GM12865 (cell line): ENCODE measurements at regions not wholly inside any gene's neighbourhood (a gene's known extent, or its start where the extent isn't known, plus 50 kb on each side); places are given as distances from the start of the nearest gene placed in this dataset.

Experiments
- DNase-seq: peaks from one replicate; pipeline ENCODE4 v3.0.0; 2010; ENCODE audit warnings: low read depth
- H3K4me3 ChIP-seq: 2 replicates; pipeline ENCODE4 v1.5.1; 2011; ENCODE audit warnings: mild to moderate bottlenecking, low read depth, low read length, control low read depth
- TF ChIP-seq, protein P1 (sequence below): IDR thresholded peaks from 2 replicates; pipeline ENCODE4 v1.5.1; 2011; ENCODE audit warnings: low read length, control low read depth, low read depth, inconsistent platforms; ENCODE audit not compliant: insufficient read depth; ENCODE audit errors: missing control alignments

DNA sequence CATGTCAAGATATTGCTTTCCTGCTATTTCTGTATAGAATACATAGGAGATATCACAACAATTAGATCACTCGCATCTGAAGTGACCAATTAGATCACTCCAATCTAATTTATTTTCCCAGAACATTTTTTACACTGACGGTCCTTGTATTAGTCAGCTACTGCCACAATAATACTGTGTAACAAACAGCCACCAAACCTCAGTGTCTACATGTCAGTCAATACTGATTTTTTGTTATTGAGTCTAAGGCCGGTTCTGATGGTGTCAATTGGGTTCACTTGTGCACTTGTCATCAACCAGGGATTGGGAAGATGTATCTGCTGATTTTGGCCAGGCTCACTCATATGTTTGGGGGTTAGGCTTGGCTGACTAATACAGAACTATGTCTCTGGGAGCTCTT, 275.9 kb upstream of the NFE2L3 start:
- H3K4me3 ChIP-seq, result no peak overlapping the region
- no peak for DNase-seq
- TF ChIP-seq, protein P1, sequence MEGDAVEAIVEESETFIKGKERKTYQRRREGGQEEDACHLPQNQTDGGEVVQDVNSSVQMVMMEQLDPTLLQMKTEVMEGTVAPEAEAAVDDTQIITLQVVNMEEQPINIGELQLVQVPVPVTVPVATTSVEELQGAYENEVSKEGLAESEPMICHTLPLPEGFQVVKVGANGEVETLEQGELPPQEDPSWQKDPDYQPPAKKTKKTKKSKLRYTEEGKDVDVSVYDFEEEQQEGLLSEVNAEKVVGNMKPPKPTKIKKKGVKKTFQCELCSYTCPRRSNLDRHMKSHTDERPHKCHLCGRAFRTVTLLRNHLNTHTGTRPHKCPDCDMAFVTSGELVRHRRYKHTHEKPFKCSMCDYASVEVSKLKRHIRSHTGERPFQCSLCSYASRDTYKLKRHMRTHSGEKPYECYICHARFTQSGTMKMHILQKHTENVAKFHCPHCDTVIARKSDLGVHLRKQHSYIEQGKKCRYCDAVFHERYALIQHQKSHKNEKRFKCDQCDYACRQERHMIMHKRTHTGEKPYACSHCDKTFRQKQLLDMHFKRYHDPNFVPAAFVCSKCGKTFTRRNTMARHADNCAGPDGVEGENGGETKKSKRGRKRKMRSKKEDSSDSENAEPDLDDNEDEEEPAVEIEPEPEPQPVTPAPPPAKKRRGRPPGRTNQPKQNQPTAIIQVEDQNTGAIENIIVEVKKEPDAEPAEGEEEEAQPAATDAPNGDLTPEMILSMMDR, result no peak

DNA sequence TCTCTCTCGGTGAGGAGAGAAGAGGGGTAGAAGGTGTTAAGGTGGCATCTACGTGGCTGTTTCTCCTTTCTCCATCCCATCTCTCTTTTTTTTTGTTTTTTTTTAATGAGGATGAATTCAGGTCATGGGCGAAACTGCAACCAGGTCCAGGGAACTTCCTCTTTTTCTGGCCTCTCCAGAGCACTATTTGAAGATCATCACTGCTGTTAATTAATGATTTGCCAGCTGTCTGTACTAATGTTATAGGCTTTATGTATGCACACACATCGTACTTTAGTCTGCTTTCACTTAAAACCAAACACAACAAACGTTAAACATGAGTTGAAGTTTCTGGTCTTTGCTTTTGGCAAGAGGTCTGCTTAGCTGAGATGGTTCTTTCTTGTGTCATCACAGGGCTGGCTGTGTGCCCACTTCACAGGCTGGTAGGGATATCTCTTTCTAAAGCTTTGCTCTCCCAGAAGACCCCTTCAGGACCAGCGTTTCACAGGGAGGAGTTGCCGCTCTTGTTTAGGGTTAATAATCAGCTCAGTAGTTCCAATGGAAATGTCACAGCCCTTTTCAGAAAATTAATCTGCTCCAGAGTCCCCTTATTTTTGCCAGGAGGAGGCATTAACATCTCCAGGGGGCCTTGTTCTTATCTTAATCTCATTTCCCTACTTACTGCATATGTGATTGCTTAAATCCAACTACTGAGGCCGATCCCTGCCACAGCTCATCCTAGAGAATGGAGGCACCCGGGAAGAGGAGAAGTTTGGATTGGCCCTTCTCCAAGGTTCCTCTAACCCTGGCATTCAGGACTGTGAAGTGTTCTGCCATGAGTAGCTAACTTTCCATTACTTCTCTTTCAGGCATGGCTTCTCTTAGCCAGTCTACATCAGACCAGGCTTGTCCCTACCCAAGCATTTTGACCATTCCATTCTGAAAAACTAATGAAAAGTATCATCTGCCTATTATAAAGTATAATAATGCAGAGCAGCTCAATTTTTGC, 273.9 kb upstream of the NFE2L3 start:
- H3K4me3 ChIP-seq, result no peak overlapping the region
- no peak for DNase-seq
- TF ChIP-seq, protein P1, result no peak

DNA sequence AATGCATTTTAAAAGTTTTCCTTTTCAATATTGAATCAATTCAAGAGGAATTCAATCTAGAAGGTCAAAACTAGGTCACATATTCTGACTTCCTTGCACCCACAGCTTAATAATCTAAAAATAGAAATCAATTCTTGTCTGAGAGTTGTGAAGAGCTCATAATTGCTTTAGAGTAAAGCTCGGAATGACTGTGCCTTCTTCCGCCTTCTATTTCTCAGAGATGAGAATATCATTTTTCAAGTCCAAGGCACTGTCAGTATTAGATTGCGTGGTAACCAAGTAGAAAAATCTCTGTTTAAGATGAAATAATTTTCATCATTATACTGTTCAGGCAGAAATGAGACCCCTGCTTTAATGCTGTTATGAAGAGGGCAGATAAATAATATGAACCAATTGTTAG, 272.2 kb upstream of the NFE2L3 start:
- H3K4me3 ChIP-seq, result no peak overlapping the region
- peak; percentile 58 for DNase-seq
- TF ChIP-seq, protein P1, result no peak

DNA sequence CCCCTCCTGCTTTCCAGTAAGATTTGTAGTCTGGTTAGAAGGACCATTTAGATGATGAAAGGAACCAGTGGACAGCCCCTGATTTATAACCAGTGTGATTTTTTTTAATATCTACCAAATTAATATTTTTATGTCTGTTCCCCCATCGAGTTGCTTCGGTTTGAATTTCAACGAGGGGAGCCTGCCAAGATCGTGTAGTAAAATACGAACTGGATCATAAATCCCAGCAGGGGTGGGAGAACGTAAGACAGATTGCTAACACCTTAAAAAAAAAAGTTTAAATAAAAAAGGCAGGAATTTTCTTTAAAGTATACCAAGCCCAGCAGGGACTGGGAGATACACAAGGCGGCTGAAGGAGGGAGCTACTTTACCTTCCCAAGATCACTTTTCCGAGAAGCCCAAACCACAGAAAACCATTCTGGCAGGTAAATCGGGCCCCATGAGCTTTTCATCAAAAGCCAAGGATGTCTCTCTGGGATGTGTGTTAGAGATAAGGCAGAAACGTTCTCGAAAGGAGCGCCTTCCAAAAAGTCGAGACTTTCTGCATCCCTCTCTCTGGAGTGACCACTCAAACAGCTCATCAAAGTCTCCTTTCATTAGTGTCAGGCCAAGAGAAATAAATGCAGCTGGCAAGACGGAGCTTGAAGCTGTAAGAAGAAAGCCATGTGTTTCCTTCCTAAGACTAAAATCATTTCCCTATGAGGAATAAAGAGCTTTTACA, 270.5 kb upstream of the NFE2L3 start:
- DNase-seq, result no peak
- no peak overlapping the region for H3K4me3 ChIP-seq
- TF ChIP-seq, protein P1, result no peak

DNA sequence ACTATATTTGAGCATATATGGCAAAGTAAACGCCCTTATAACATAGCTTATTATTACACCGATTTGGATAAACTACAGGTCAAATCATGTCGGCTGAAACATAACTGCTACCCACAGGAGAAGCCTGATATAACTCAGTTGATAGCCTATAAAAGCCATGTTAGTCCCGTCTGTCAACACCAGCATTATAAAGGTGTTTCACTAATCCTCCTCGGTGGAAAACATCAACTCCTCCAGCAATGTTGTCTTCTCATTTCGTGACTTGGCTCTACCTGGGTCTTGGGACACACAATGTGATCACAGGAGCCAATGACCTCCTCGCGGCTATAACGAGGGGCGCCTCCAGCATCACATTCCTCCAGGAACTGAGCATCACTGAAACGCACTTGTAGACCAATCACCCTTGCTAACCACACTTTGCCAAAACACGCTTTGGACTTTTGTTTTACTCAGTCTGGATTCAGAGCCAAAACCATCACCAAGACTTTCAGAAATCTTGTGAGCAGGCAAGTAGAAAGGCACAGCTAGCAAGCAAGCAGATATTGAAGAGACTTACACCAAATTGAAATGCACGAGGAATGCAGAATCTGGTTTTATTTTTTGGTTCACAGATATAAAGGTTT, 269.7 kb upstream of the NFE2L3 start:
- DNase-seq, result no peak
- H3K4me3 ChIP-seq, result no peak overlapping the region
- TF ChIP-seq, protein P1, result no peak

DNA sequence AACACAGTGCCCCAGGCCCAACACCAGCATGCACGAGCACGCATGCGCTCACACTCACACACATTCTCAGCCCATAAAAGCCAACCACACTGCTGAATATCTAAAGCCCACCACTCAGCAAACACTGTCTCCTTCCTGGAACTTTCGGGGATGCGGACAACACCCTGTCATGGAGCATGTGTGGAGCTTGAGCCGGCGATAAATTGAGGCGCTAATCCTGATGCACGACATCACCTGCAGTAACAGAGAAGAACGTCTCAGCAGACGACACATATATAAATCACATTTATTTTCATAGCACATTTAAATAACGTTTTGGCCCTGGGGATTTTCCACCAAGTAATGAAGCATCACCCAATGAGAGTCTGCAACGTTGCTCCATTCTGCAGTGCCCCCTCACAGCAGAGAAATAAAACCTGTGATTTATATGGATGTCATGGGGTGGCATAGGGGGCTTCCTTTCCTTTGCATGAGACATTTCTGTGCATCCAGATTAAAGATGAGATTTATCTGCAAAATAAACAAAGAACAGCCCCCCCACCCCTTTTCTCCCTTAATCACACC, 267.7 kb upstream of the NFE2L3 start:
- no peak for DNase-seq

More for the DNA sequence above, 267.7 kb upstream of the NFE2L3 start:
- TF ChIP-seq, protein P1, result no peak
- H3K4me3 ChIP-seq, result no peak overlapping the region
